Fibroblast of lung (primary cell): ENCODE measurements at regions not wholly inside any gene's neighbourhood (a gene's known extent, or its start where the extent isn't known, plus 50 kb on each side); places are given as distances from the start of the nearest gene placed in this dataset.

Experiments
- DNase-seq, 2 donors: peaks; one replicate each; pipeline versions ENCODE4 v3.0.0 to v3.0.0-alpha.2; 2010; ENCODE audit warnings: low read depth in 2 of 2
- H2AFZ ChIP-seq: 2 replicates; pipeline ENCODE4 v1.5.1; 2012; ENCODE audit warnings: low read length, control low read depth, inconsistent platforms
- H3K27ac ChIP-seq: 2 replicates; pipeline ENCODE4 v1.5.1; 2011; ENCODE audit warnings: low read length, control low read depth; ENCODE audit not compliant: insufficient read depth
- H3K27me3 ChIP-seq: 2 replicates; pipeline ENCODE4 v1.5.1; 2011; ENCODE audit warnings: mild to moderate bottlenecking, low read length; ENCODE audit not compliant: control insufficient read depth, insufficient read depth
- H3K36me3 ChIP-seq: 2 replicates; pipeline ENCODE4 v1.5.1; 2011; ENCODE audit warnings: low read length; ENCODE audit not compliant: control insufficient read depth, insufficient read depth
- H3K4me1 ChIP-seq: 2 replicates; pipeline ENCODE4 v1.5.1; 2011; ENCODE audit warnings: low read length; ENCODE audit not compliant: control insufficient read depth, insufficient read depth; ENCODE audit errors: extremely low read depth
- H3K4me2 ChIP-seq: 2 replicates; pipeline ENCODE4 v1.5.1; 2011; ENCODE audit warnings: low read length, control low read depth; ENCODE audit not compliant: insufficient read depth; ENCODE audit errors: extremely low read depth
- H3K4me3 ChIP-seq, 4 experiments: fragments of 200-600 bp in 1 of 4; sonication (generic) in 1 of 4; replicated peaks in 1 of 4; 2 replicates each; pipeline ENCODE4 v1.5.1; 2011 to 2016; ENCODE audit warnings: low read length in 4 of 4, low read depth in 3 of 4, mild to moderate bottlenecking in 3 of 4, control low read depth in 2 of 4, inconsistent platforms in 1 of 4, mixed read lengths in 1 of 4; ENCODE audit not compliant: insufficient read depth in 1 of 4; ENCODE audit errors: control extremely low read depth in 1 of 4
- H3K79me2 ChIP-seq: 2 replicates; pipeline ENCODE4 v1.5.1; 2012; ENCODE audit warnings: mild to moderate bottlenecking, low read length, inconsistent platforms; ENCODE audit not compliant: control insufficient read depth, insufficient read depth
- H3K9ac ChIP-seq: 2 replicates; pipeline ENCODE4 v1.5.1; 2011; ENCODE audit warnings: mild to moderate bottlenecking, low read length, control low read depth; ENCODE audit not compliant: insufficient read depth
- H3K9me3 ChIP-seq: 2 replicates; pipeline ENCODE4 v1.5.1; 2012; ENCODE audit warnings: low read depth, low read length; ENCODE audit not compliant: control insufficient read depth, insufficient read depth
- H4K20me1 ChIP-seq: 2 replicates; pipeline ENCODE4 v1.5.1; 2011; ENCODE audit warnings: low read length; ENCODE audit not compliant: control insufficient read depth, insufficient read depth; ENCODE audit errors: extremely low read depth
- EZH2 ChIP-seq: IDR thresholded peaks from 2 replicates; pipeline ENCODE4 v1.5.1; 2012; ENCODE audit warnings: low read length, control low read depth, mild to moderate bottlenecking; ENCODE audit errors: missing control alignments
- TF ChIP-seq, protein P1 (sequence below), 2 donors: IDR thresholded peaks in 1 of 2; conservative IDR thresholded peaks in 1 of 2; 1 replicate in 1 of 2; 2 replicates in 1 of 2; pipeline ENCODE4 v1.5.1; 2011 to 2012; ENCODE audit warnings: low read length in 2 of 2, control low read depth in 1 of 2, inconsistent platforms in 1 of 2, low read depth in 1 of 2, mild to moderate bottlenecking in 1 of 2

DNA sequence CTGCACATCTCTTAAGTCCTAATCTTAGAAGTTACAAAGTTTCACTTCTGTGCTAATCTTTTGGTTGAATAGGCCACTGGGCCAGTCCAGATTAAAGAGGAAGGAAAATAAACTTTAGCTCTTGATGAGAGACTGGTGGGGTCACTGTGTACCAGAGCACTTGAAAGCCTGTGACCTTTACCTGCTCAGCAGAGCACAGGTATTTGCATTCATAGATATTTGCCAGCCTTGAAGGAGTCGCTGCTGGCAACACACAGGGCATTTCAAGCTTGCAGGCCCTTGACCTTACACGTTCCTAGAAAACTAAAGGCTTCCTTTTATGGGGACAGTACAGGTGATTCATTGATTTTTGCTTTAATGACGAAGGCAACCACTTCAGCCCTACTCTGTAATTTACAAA is 108.4 kb upstream of the SLC22A23 start:
- Histone ChIP-seq H3K79me2 (no peaks in the 10 kb centered on the region), H3K4me2 (no peak overlapping the region), H3K27ac (no peak overlapping the region), H3K9ac (no peak overlapping the region), H3K9me3 (no peaks in the 10 kb centered on the region), H4K20me1 (no peaks in the 10 kb centered on the region), H3K27me3 (no peaks in the 10 kb centered on the region), H3K4me1 (peaks cover 2% of the 10 kb centered on the region), H2AFZ (no peak overlapping the region), H3K36me3 (no peaks in the 10 kb centered on the region), H3K4me3 (no peak overlapping the region)
- TF ChIP-seq, protein P1, sequence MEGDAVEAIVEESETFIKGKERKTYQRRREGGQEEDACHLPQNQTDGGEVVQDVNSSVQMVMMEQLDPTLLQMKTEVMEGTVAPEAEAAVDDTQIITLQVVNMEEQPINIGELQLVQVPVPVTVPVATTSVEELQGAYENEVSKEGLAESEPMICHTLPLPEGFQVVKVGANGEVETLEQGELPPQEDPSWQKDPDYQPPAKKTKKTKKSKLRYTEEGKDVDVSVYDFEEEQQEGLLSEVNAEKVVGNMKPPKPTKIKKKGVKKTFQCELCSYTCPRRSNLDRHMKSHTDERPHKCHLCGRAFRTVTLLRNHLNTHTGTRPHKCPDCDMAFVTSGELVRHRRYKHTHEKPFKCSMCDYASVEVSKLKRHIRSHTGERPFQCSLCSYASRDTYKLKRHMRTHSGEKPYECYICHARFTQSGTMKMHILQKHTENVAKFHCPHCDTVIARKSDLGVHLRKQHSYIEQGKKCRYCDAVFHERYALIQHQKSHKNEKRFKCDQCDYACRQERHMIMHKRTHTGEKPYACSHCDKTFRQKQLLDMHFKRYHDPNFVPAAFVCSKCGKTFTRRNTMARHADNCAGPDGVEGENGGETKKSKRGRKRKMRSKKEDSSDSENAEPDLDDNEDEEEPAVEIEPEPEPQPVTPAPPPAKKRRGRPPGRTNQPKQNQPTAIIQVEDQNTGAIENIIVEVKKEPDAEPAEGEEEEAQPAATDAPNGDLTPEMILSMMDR (conservative IDR thresholded peaks at IDR 0.05 in 1 of 2, IDR thresholded peaks at IDR 0.05 in 1 of 2; ENCODE audit: low read depth in 1 of 2, low read length in 2 of 2): no peak
- TF ChIP-seq EZH2: no peak
- no peak for DNase-seq

DNA sequence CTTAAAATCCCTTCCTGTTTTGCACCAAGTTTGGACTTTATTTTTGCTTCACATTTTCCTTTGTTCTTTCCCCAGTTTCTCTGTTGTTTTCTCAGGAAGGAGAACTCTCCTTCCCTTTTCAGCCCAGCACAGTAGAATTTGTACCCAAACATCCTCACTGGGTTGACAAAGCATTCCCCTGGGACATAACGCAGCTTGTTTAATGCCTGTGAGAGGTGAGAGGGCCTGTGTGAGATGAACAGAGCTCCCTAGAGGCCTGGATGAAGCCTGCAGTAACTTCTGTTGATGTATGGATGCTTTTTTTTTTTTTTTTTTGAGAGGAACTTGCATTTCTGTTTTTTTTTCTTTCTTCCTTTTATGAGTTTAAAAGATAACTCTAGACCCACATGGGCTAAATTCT is 104.9 kb upstream of the SLC22A23 start:
- Histone ChIP-seq H3K4me2 (no peak overlapping the region), H2AFZ (no peak overlapping the region), H3K27ac (no peak overlapping the region), H3K79me2 (no peaks in the 10 kb centered on the region), H3K4me3 (no peak overlapping the region), H3K9ac (no peak overlapping the region), H3K27me3 (peaks cover 8% of the 10 kb centered on the region), H3K9me3 (no peaks in the 10 kb centered on the region), H4K20me1 (no peaks in the 10 kb centered on the region), H3K36me3 (no peaks in the 10 kb centered on the region), H3K4me1 (peaks cover 2% of the 10 kb centered on the region)
- TF ChIP-seq EZH2: no peak
- TF ChIP-seq, protein P1 (conservative IDR thresholded peaks at IDR 0.05 in 1 of 2, IDR thresholded peaks at IDR 0.05 in 1 of 2; ENCODE audit: low read depth in 1 of 2, low read length in 2 of 2): peak in 1 of 2 donors; percentile 31
- DNase-seq: peak in 1 of 2 donors; percentile 23

DNA sequence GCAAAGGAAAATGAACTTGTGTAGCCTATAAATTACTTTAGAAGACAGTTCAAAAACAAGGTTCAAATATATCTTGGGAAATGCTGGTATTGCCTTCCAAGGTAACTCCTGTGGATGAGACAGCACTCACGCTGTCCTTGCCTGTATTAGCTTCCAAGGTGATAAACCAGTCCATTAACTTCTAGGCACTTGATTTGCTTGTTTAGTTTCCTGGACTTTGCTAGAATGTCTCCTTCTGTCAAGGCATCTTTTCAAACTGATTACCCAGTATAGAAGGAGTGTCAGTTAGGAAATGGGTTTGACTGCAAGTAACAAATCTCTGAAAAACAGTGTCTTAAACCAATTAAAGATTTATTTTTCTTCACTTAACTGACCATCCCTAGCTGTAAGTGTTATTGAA is 103.4 kb upstream of the SLC22A23 start:
- Histone ChIP-seq H3K9ac (no peak overlapping the region), H3K4me1 (no peaks in the 10 kb centered on the region), H3K79me2 (no peaks in the 10 kb centered on the region), H3K4me3 (no peak overlapping the region), H2AFZ (no peak overlapping the region), H3K9me3 (no peaks in the 10 kb centered on the region), H3K4me2 (no peak overlapping the region), H3K27me3 (peaks cover 8% of the 10 kb centered on the region), H4K20me1 (no peaks in the 10 kb centered on the region), H3K36me3 (no peaks in the 10 kb centered on the region), H3K27ac (no peak overlapping the region)
- TF ChIP-seq EZH2: no peak
- TF ChIP-seq, protein P1 (conservative IDR thresholded peaks at IDR 0.05 in 1 of 2, IDR thresholded peaks at IDR 0.05 in 1 of 2; ENCODE audit: low read depth in 1 of 2, low read length in 2 of 2): no peak
- no peak for DNase-seq
